ENCODE measurements at regions not wholly inside any gene's neighbourhood (a gene's known extent, or its start where the extent isn't known, plus 50 kb on each side); places are given as distances from the start of the nearest gene placed in this dataset.

DNA sequence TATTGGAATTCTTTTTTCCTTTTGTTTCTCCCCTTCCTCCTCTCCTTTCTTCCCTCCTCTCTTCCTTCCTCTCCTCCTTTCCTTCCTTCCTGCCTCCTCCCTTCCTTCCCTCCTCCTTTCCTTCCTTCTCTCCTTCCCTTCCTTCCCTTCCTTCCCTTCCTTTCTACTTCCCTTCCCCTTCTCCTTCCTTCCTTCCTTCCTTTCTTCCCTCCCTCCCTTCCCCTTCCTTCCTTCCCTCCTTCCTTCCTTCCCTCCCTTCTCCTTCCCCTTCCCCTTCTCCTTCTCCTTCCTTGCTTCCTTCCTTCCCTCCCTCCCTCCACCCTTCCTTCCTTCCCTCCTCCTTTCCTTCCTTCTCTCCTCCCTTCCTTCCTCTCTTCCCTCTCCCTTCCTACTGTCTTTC is 431.0 kb upstream of the MEIS1 start:
- Histone ChIP-seq H3K36me3 (replicated peaks) (no peaks in the 10 kb centered on the region), H3K4me3 (ENCODE audit: low read depth, low read length) (no peak overlapping the region), H3K27me3 (replicated peaks) (no peaks in the 10 kb centered on the region), H3K27ac (no peak overlapping the region)
- in situ Hi-C loops (cut with HindIII; ENCODE audit: low pct_ligation_motif_present, low sequenced_read_pairs) = no loop called here
- TF ChIP-seq, protein P1, sequence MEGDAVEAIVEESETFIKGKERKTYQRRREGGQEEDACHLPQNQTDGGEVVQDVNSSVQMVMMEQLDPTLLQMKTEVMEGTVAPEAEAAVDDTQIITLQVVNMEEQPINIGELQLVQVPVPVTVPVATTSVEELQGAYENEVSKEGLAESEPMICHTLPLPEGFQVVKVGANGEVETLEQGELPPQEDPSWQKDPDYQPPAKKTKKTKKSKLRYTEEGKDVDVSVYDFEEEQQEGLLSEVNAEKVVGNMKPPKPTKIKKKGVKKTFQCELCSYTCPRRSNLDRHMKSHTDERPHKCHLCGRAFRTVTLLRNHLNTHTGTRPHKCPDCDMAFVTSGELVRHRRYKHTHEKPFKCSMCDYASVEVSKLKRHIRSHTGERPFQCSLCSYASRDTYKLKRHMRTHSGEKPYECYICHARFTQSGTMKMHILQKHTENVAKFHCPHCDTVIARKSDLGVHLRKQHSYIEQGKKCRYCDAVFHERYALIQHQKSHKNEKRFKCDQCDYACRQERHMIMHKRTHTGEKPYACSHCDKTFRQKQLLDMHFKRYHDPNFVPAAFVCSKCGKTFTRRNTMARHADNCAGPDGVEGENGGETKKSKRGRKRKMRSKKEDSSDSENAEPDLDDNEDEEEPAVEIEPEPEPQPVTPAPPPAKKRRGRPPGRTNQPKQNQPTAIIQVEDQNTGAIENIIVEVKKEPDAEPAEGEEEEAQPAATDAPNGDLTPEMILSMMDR (IDR thresholded peaks at IDR 0.05; ENCODE audit: low read depth, low read length, missing control alignments) = no peak
- no peak for DNase-seq

DNA sequence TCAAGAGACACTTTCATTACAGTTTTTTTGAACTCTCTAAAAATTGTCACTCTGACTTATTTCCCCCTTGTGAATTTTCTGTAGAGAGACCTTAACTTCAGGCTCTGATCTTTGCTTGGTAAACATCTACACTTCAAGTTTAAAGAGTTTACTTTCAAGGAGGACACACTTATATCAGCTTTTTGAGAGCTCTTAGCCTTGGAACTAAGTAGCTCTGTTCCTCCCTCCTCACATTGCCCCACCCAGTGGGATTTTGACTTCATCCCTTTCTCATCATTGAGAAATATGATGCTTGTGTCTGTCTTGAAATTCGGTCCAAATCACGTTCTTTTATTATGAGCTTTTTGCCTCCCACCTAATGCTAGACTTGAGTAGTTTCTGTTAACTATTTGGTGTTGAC is 433.4 kb upstream of the MEIS1 start:
- DNase-seq = no peak
- no peaks in the 10 kb centered on the region for H3K27me3 ChIP-seq (replicated peaks)
- no peaks in the 10 kb centered on the region for H3K36me3 ChIP-seq (replicated peaks)
- H3K27ac ChIP-seq = no peak overlapping the region
- in situ Hi-C loops (cut with HindIII; ENCODE audit: low pct_ligation_motif_present, low sequenced_read_pairs) = no loop called here
- no peak overlapping the region for H3K4me3 ChIP-seq (ENCODE audit: low read depth, low read length)
- TF ChIP-seq, protein P1 (IDR thresholded peaks at IDR 0.05; ENCODE audit: low read depth, low read length, missing control alignments) = no peak

DNA sequence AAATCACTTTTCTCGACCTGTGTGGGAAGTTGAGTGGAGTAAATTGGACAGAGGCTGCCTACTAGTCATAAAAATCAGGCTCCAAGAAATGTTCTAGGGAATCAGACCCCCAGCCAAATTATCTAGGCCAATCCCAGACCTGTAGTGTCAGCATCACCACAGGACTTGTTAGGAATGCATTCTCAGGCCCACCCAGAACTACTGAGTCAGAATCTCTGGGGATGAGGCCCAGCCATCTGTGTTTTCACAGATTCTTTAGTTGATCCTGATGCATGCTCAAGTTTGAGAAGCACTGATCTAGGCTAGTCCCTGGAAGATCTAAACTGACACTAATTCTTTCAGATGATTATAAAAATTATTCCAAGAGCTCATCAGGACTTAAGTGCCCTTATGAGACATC is 434.0 kb upstream of the MEIS1 start:
- in situ Hi-C loops (cut with HindIII; ENCODE audit: low pct_ligation_motif_present, low sequenced_read_pairs) = no loop called here
- H3K27ac ChIP-seq = no peak overlapping the region
- TF ChIP-seq, protein P1 (IDR thresholded peaks at IDR 0.05; ENCODE audit: low read depth, low read length, missing control alignments) = no peak
- H3K36me3 ChIP-seq (replicated peaks) = no peaks in the 10 kb centered on the region
- no peak overlapping the region for H3K4me3 ChIP-seq (ENCODE audit: low read depth, low read length)
- no peaks in the 10 kb centered on the region for H3K27me3 ChIP-seq (replicated peaks)
- DNase-seq = no peak

DNA sequence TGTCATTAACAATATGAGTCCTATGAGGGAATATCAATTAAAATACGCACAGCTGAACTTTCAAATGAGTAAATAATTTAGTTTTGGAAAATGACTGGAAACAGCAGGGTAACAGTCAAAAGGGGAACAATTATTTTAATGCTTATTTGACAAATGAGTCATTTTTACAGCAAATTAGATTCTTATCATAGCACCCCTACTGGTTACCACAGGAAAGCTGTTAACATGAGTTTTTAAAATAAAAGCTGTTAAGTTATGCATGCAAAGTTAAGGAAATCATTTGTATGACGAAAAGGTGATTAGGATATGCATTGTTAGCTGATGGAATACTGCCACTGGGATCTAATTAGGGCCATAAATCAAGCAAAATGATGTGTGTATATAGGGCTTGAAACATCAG is 435.1 kb upstream of the MEIS1 start:
- Histone ChIP-seq H3K4me3 (ENCODE audit: low read depth, low read length) (no peak overlapping the region), H3K36me3 (replicated peaks) (no peaks in the 10 kb centered on the region), H3K27me3 (replicated peaks) (no peaks in the 10 kb centered on the region), H3K27ac (no peak overlapping the region)
- no peak for DNase-seq
- in situ Hi-C loops (cut with HindIII; ENCODE audit: low pct_ligation_motif_present, low sequenced_read_pairs) = no loop called here
- TF ChIP-seq, protein P1 (IDR thresholded peaks at IDR 0.05; ENCODE audit: low read depth, low read length, missing control alignments) = no peak

DNA sequence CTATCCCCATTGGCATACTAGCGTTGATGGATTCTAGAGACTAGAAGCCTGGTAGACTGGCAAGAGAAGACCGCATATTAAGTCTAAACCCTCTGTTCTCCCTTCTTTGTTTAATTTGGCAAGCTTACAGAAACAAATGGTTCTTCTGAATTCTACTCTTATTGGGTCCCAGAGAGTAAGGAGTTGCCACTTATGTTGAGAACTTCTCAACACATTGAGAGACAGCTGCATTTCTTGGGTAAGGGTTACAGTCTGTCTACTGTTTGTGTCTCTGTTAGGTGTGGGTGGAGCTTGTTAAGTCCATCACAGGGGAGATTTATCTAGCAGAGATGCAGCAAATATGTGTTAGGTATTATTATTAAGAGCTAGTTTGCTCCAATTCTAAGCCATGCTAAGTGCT is 435.8 kb upstream of the MEIS1 start:
- no peaks in the 10 kb centered on the region for H3K36me3 ChIP-seq (replicated peaks)
- H3K4me3 ChIP-seq (ENCODE audit: low read depth, low read length) = no peak overlapping the region
- no peak for DNase-seq
- TF ChIP-seq, protein P1 (IDR thresholded peaks at IDR 0.05; ENCODE audit: low read depth, low read length, missing control alignments) = no peak
- in situ Hi-C loops (cut with HindIII; ENCODE audit: low pct_ligation_motif_present, low sequenced_read_pairs) = no loop called here
- H3K27me3 ChIP-seq (replicated peaks) = no peaks in the 10 kb centered on the region
- no peak overlapping the region for H3K27ac ChIP-seq

DNA sequence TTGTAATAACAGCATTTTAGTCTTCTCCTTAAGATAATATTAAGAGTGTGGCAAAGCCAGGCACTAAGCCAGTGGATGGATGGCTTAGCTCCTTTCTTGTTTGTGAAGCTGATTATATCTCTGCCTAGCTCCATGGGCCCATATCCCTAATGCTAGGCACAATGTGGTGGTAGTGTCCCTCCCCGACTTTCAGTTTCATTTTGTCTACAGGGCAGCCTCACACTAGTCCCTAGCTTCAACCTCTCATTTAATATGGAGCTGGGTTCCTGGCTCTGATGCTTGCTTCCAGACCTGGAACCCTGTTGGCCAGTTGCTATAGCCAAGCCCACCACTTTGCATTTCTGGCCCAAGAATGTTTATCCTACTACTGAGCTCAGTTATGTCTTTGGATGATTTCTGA is 437.0 kb upstream of the MEIS1 start:
- in situ Hi-C loops (cut with HindIII; ENCODE audit: low pct_ligation_motif_present, low sequenced_read_pairs) = no loop called here
- DNase-seq = no peak
- Histone ChIP-seq H3K36me3 (replicated peaks) (no peaks in the 10 kb centered on the region), H3K4me3 (ENCODE audit: low read depth, low read length) (no peak overlapping the region), H3K27me3 (replicated peaks) (no peaks in the 10 kb centered on the region), H3K27ac (no peak overlapping the region)
- TF ChIP-seq, protein P1 (IDR thresholded peaks at IDR 0.05; ENCODE audit: low read depth, low read length, missing control alignments) = no peak
